Mesenchymal stem cell (in vitro differentiated cells and primary cell): ENCODE measurements at regions not wholly inside any gene's neighbourhood (a gene's known extent, or its start where the extent isn't known, plus 50 kb on each side); places are given as distances from the start of the nearest gene placed in this dataset.

Source experiments
- DNase-seq: peaks from one replicate; pipeline ENCODE4 v3.0.0-alpha.2; 2013
- H2AFZ ChIP-seq: one replicate; pipeline ENCODE4 v1.6.1; 2013; ENCODE audit warnings: low read depth, mild to moderate bottlenecking, control low read depth, inconsistent platforms, low read length, moderate library complexity
- H2AK5ac ChIP-seq: 2 replicates; pipeline ENCODE4 v1.6.1; 2013; ENCODE audit warnings: low read length, moderate library complexity, mild to moderate bottlenecking, inconsistent platforms; ENCODE audit not compliant: severe bottlenecking
- H2BK120ac ChIP-seq: one replicate; pipeline ENCODE4 v1.6.1; 2013; ENCODE audit warnings: low read depth, mild to moderate bottlenecking, inconsistent platforms, low read length, moderate library complexity
- H2BK12ac ChIP-seq, 2 experiments: one replicate each; pipeline ENCODE4 v1.6.1; 2013; ENCODE audit warnings: inconsistent platforms in 2 of 2, low read length in 2 of 2, mild to moderate bottlenecking in 2 of 2, moderate library complexity in 2 of 2, control low read depth in 1 of 2
- H2BK15ac ChIP-seq: one replicate; pipeline ENCODE4 v1.6.1; 2013; ENCODE audit warnings: mild to moderate bottlenecking, low read depth, inconsistent platforms; ENCODE audit not compliant: poor library complexity, severe bottlenecking
- H2BK5ac ChIP-seq: 2 replicates; pipeline ENCODE4 v1.6.1; 2013; ENCODE audit warnings: low read depth, mild to moderate bottlenecking, low read length, control low read depth, inconsistent platforms; ENCODE audit not compliant: poor library complexity, severe bottlenecking
- H3K14ac ChIP-seq, 2 experiments: one replicate each; pipeline ENCODE4 v1.6.1; 2013; ENCODE audit warnings: inconsistent platforms in 2 of 2, low read length in 2 of 2, control low read depth in 1 of 2, mild to moderate bottlenecking in 1 of 2, moderate library complexity in 1 of 2
- H3K18ac ChIP-seq, 2 experiments: one replicate each; pipeline ENCODE4 v1.6.1; 2013; ENCODE audit warnings: inconsistent platforms in 2 of 2, low read length in 2 of 2, control low read depth in 1 of 2, low read depth in 1 of 2, mild to moderate bottlenecking in 1 of 2
- H3K23ac ChIP-seq, 2 experiments: one replicate each; pipeline ENCODE4 v1.6.1; 2013; ENCODE audit warnings: inconsistent platforms in 2 of 2, low read length in 2 of 2, mild to moderate bottlenecking in 2 of 2, moderate library complexity in 2 of 2, control low read depth in 1 of 2
- H3K27ac ChIP-seq: 2 replicates; pipeline ENCODE4 v1.5.1; 2013; ENCODE audit warnings: mild to moderate bottlenecking, moderate library complexity, low read length, control low read depth, inconsistent platforms; ENCODE audit not compliant: poor library complexity, severe bottlenecking
- H3K27me3 ChIP-seq, 2 experiments: 2 replicates each; pipeline versions ENCODE4 v1.6.1 to v1.7.0; 2013; ENCODE audit warnings: low read length in 2 of 2, mild to moderate bottlenecking in 2 of 2, moderate library complexity in 2 of 2, control low read depth in 1 of 2, inconsistent platforms in 1 of 2; ENCODE audit not compliant: control insufficient read depth in 1 of 2, insufficient read depth in 1 of 2
- H3K36me3 ChIP-seq, 2 experiments: 2 replicates each; pipeline versions ENCODE4 v1.6.1 to v1.7.0; 2013; ENCODE audit warnings: low read length in 2 of 2, control low read depth in 1 of 2, inconsistent platforms in 1 of 2, low read depth in 1 of 2, mild to moderate bottlenecking in 1 of 2; ENCODE audit not compliant: insufficient read depth in 2 of 2, control insufficient read depth in 1 of 2
- H3K4ac ChIP-seq, 2 experiments: one replicate each; pipeline ENCODE4 v1.6.1; 2013; ENCODE audit warnings: inconsistent platforms in 2 of 2, low read length in 2 of 2, mild to moderate bottlenecking in 2 of 2, moderate library complexity in 2 of 2, control low read depth in 1 of 2, low read depth in 1 of 2
- H3K4me1 ChIP-seq: 2 replicates; pipeline ENCODE4 v1.6.1; 2013; ENCODE audit warnings: low read depth, low read length, control low read depth; ENCODE audit not compliant: control insufficient read depth, insufficient read depth
- H3K4me2 ChIP-seq: 2 replicates; pipeline ENCODE4 v1.6.1; 2013; ENCODE audit warnings: low read length, mild to moderate bottlenecking, inconsistent platforms; ENCODE audit not compliant: poor library complexity, severe bottlenecking
- H3K4me3 ChIP-seq, 2 experiments: 2 replicates each; pipeline versions ENCODE4 v1.5.1 to v1.7.0; 2013; ENCODE audit warnings: low read length in 2 of 2, mild to moderate bottlenecking in 2 of 2, control low read depth in 1 of 2, low read depth in 1 of 2; ENCODE audit not compliant: insufficient read depth in 1 of 2
- H3K79me1 ChIP-seq: replicated peaks from 2 replicates; pipeline ENCODE4 v1.6.1; 2013; ENCODE audit warnings: mild to moderate bottlenecking, control low read depth, low read length, inconsistent platforms; ENCODE audit not compliant: poor library complexity, severe bottlenecking
- H3K9ac ChIP-seq: 2 replicates; pipeline ENCODE4 v1.7.0; 2013; ENCODE audit warnings: mild to moderate bottlenecking, low read length, moderate library complexity
- H3K9me3 ChIP-seq: 2 replicates; pipeline ENCODE4 v1.7.0; 2013; ENCODE audit warnings: mild to moderate bottlenecking, low read length; ENCODE audit not compliant: control insufficient read depth
- H4K8ac ChIP-seq: one replicate; pipeline ENCODE4 v1.6.1; 2013; ENCODE audit warnings: inconsistent platforms, mild to moderate bottlenecking, low read length, moderate library complexity
- H4K91ac ChIP-seq: one replicate; pipeline ENCODE4 v1.6.1; 2013; ENCODE audit warnings: mild to moderate bottlenecking, low read length, inconsistent platforms
- WGBS: methylation state at CpG from one replicate; pipeline ENCODE4 v1.1.7; 2013; ENCODE audit warnings: mixed read lengths; 5-methylcytosine and 5-hydroxymethylcytosine counted together

DNA sequence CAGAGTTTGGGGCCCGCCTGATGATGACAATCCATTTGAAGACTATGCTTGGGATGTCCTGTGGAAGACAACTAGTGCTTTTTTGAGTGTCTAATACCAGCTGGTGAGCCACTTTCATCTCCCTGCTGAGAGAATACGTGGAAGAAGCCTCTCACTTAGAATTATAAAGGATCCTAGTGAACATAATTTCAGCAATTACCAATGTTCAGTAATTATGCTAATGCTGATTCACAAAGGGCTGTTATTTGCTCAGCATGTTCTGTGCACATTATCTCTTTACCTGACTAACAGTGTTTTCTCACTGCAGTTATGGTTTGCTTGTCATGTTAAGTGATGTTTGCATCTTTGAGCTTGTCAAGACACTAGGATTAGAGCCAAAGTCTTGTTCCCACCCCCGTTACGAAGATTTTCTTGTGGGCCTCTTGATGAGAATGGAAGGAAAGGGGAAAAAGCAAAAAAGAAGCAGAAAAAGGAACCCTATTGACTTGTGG, 282.1 kb upstream of the CHD6 start:
- H3K36me3 ChIP-seq = no peaks in the 10 kb centered on the region
- H3K9me3 ChIP-seq = no peaks in the 10 kb centered on the region
- H3K14ac ChIP-seq = no peak overlapping the region
- no peak overlapping the region for H2AK5ac ChIP-seq
- H3K27ac ChIP-seq = no peak overlapping the region
- no peak overlapping the region for H2AFZ ChIP-seq
- no peak overlapping the region for H2BK5ac ChIP-seq
- H3K4me1 ChIP-seq = no peaks in the 10 kb centered on the region
- H3K79me1 ChIP-seq = no peaks in the 10 kb centered on the region
- H2BK12ac ChIP-seq = no peak overlapping the region
- H3K27me3 ChIP-seq = peaks cover 0 to 26% of the 10 kb centered on the region in 2 experiments
- no peak overlapping the region for H2BK15ac ChIP-seq
- H4K8ac ChIP-seq = no peak overlapping the region
- H3K9ac ChIP-seq = no peak overlapping the region
- no peak overlapping the region for H3K4me2 ChIP-seq
- H3K23ac ChIP-seq = no peak overlapping the region
- WGBS = 72% methylated on average over 2 of the region's 4 CpGs
- H2BK120ac ChIP-seq = no peak overlapping the region
- no peak overlapping the region for H3K4ac ChIP-seq
- H3K4me3 ChIP-seq = no peak overlapping the region
- H3K18ac ChIP-seq = no peak overlapping the region
- no peak overlapping the region for H4K91ac ChIP-seq
- no peak for DNase-seq

- no peaks in the 10 kb centered on the region for H3K4me1 ChIP-seq
- H3K27ac ChIP-seq = no peak overlapping the region
- H2BK12ac ChIP-seq = no peak overlapping the region
- no peak overlapping the region for H3K9ac ChIP-seq
- no peak overlapping the region for H3K14ac ChIP-seq
- H3K36me3 ChIP-seq = no peaks in the 10 kb centered on the region
- H3K9me3 ChIP-seq = no peaks in the 10 kb centered on the region
- H3K27me3 ChIP-seq = peaks cover 0 to 7% of the 10 kb centered on the region in 2 experiments
- no peak overlapping the region for H4K91ac ChIP-seq
- WGBS = 90% methylated on average over 5 of the region's 5 CpGs
- no peak overlapping the region for H2BK15ac ChIP-seq
- no peak overlapping the region for H3K23ac ChIP-seq
- H3K18ac ChIP-seq = no peak overlapping the region
- H3K4me3 ChIP-seq = no peak overlapping the region
- no peak overlapping the region for H3K4me2 ChIP-seq
- no peak overlapping the region for H2BK5ac ChIP-seq
- no peak overlapping the region for H2AK5ac ChIP-seq
- H4K8ac ChIP-seq = no peak overlapping the region
- DNase-seq = no peak
- no peaks in the 10 kb centered on the region for H3K79me1 ChIP-seq
- H3K4ac ChIP-seq = no peak overlapping the region
- H2BK120ac ChIP-seq = no peak overlapping the region
- no peak overlapping the region for H2AFZ ChIP-seq
These were observed 279.5 kb upstream of the CHD6 start for GRCh38 chr20:41897708-41898107.

GRCh38 chr20:41895241-41896032, 277.3 kb upstream of the CHD6 start:
- Histone ChIP-seq H2AFZ (no peak overlapping the region), H4K8ac (no peak overlapping the region), H2BK12ac (no peak overlapping the region), H3K23ac (no peak overlapping the region), H3K4me2 (no peak overlapping the region), H2BK5ac (no peak overlapping the region), H3K18ac (no peak overlapping the region), H2BK15ac (no peak overlapping the region), H4K91ac (no peak overlapping the region), H3K36me3 (no peaks in the 10 kb centered on the region), H2AK5ac (no peak overlapping the region), H3K4ac (no peak overlapping the region), H3K4me3 (no peak overlapping the region), H3K27me3 (peaks cover 0 to 3% of the 10 kb centered on the region in 2 experiments), H3K79me1 (no peaks in the 10 kb centered on the region), H3K9me3 (no peaks in the 10 kb centered on the region), H3K27ac (no peak overlapping the region), H3K9ac (no peak overlapping the region), H2BK120ac (no peak overlapping the region), H3K4me1 (no peaks in the 10 kb centered on the region), H3K14ac (no peak overlapping the region)
- DNase-seq = no peak
- 18% methylated on average over 2 of the region's 5 CpGs for WGBS

- DNase-seq = no peak
- Histone ChIP-seq H3K4me3 (no peak overlapping the region), H2AK5ac (no peak overlapping the region), H2BK5ac (no peak overlapping the region), H2BK12ac (no peak overlapping the region), H3K27ac (no peak overlapping the region), H3K23ac (no peak overlapping the region), H2AFZ (no peak overlapping the region), H3K79me1 (no peaks in the 10 kb centered on the region), H4K8ac (no peak overlapping the region), H3K18ac (no peak overlapping the region), H4K91ac (no peak overlapping the region), H2BK120ac (no peak overlapping the region), H3K9me3 (no peaks in the 10 kb centered on the region), H2BK15ac (no peak overlapping the region), H3K4ac (no peak overlapping the region), H3K36me3 (no peaks in the 10 kb centered on the region), H3K27me3 (no peaks in the 10 kb centered on the region), H3K4me2 (no peak overlapping the region), H3K14ac (no peak overlapping the region), H3K4me1 (no peaks in the 10 kb centered on the region), H3K9ac (no peak overlapping the region)
- 74% methylated on average over 10 of the region's 10 CpGs for WGBS
These were observed 276.2 kb upstream of the CHD6 start for GRCh38 chr20:41894255-41894963.
